Right lobe of liver (tissue), 4 donors: ENCODE measurements at regions not wholly inside any gene's neighbourhood (a gene's known extent, or its start where the extent isn't known, plus 50 kb on each side); places are given as distances from the start of the nearest gene placed in this dataset.

Experiments
- CTCF ChIP-seq, 4 donors: fragments of 200-600 bp in 3 of 4; fragments of 450-650 bp in 1 of 4; IDR thresholded peaks; one replicate each; pipeline versions ENCODE4 v1.5.1 to v1.8.0; 2016 to 2022; ENCODE audit warnings: antibody characterized with exemption in 4 of 4, mild to moderate bottlenecking in 2 of 4
- POLR2A ChIP-seq: fragments of 450-650 bp; IDR thresholded peaks from one replicate; pipeline ENCODE4 v1.6.1; 2017; ENCODE audit warnings: antibody characterized with exemption, mild to moderate bottlenecking
- donor health status: DM: no; HTN: no; CAD: no.
- donor health status: DM: no; HTN: no; CAD: no.
- donor health status: DM: no; HTN: yes; CAD: no.

GRCh38 chr5:115450741-115451140, 93.8 kb downstream of the FEM1C start:
- TF ChIP-seq CTCF (IDR thresholded peaks at IDR 0.05) (no peak), POLR2A (no peak)
